DMS53 (cell line): ENCODE measurements at regions not wholly inside any gene's neighbourhood (a gene's known extent, or its start where the extent isn't known, plus 50 kb on each side); places are given as distances from the start of the nearest gene placed in this dataset.

Source experiments
- DNase-seq: peaks from one replicate; lab custom pipeline; 2025; lab: John Stamatoyannopoulos, UW

DNA sequence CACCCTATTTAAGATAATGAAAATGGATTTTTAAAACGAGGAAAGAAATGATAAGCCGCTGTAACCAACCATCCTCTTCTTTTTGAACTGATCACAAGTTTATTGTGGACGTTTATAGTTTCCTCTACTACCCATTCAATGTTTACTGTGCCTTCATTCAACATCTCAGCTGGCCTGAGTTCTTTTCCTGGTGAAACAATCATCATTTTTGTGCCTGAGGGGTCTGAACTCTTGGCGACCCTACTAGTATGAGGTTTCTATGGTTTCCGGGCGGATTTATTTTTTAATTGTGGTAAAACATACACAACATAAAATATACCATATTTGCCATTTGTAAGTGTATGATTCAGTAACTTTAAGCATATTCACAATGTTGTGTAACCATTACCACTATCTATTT is 100.7 kb downstream of the SPRY1 start:
- DNase-seq = no peak

DNA sequence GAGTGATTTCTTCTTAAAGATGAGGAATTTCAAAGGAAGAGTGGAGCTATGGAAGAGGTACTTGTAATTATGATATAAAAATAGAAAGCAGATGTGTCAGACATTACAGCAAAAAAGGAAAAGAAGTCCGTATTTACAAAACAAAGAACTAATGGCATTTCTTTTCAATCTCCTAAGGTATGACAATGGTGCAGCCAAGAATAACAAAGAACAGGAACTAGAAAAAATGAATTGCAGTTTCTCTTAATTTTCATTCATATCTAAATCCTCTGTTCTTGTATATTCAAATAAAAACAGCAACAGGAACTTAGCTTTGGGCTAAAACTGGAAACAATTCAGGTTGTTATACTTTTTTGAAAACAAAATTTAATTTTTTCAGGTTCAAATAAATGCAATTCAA is 105.1 kb downstream of the SPRY1 start:
- DNase-seq = no peak

DNA sequence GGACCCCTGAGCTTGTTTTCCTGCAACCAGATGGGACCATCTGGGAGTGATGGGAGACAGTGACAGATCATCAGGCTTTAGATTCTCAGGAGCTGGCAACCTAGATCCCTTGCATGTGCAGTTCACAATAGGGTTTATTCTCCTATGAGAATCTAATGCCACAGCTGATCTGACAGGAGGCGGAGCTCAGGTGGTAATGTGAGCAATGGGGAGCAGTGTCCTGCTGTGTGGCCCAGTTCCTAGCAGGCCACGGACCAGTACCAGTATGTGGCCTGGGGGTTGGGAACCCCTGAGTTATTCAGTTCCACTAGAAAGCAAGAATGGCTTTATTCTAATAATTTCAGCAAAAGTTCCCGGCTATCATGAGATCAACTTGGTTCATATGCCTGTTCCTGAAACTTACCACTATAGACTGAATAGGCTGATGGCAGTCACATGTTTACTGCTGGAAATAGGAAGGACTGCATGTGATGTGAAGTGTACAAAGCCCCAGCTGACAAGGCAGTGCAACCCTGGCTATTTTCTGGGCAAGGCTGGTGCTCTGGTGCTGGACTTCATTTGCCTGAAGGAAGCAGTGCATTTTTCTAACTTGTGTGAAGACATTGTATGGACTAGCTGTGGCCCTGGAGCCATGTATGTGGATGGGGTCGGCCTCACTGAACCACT is 107.2 kb downstream of the SPRY1 start:
- DNase-seq = peak; percentile 58

GRCh38 chr4:123505095-123506010 is 108.8 kb downstream of the SPRY1 start:
- peak; percentile 97 for DNase-seq

DNA sequence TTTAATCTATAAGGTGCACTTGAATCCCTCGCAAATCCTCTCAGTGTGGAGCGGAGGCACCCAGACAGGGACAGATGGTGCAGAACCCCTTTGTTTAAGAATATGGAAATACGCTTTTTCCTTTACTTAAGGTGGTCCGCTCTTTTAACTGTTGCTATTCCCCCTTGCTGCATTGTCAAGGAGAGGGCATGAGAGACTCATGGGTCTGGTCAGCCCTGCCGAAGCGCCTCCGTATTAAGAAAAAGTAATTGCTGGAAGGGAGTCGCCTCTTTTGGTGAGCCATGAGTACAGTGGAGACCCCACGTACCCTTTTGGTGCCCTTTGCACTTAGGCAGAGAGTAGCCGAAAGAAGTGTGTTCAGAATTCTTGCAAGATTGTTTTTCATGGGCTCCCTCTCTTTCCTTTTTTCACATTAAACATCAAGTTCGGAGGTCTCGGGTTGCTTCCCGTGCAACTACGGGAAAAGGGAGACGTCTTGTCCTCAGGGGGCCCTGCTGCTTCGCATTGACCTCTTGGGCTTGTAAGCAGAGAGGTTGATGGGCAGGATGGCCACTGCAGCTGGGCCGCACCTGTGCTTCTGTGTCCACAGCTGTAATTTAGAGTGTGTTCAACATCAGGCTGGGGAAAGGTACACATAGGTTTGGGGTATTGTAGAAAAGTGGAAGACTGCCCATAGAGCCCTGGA is 109.6 kb downstream of the SPRY1 start:
- peak; percentile 66 for DNase-seq

DNA sequence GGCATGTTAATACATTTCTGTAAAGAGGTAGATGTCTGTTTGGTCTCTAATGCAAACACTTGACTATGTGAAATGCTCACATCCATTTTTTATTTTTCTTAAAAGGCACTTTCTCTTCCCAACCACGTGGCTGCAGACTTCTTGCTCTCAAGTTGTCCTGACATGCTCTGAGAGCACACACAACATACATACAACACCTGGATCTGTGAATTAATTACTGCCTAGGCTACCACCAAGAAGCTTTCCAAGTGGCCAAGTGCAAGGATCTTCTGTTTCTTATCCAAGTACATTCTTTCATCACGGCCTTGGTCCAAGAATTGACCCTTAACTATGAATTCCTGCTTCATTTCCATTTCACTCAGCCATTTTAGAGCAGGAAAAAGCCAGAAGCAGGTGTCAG is 110.8 kb downstream of the SPRY1 start:
- DNase-seq = peak; percentile 57

DNA sequence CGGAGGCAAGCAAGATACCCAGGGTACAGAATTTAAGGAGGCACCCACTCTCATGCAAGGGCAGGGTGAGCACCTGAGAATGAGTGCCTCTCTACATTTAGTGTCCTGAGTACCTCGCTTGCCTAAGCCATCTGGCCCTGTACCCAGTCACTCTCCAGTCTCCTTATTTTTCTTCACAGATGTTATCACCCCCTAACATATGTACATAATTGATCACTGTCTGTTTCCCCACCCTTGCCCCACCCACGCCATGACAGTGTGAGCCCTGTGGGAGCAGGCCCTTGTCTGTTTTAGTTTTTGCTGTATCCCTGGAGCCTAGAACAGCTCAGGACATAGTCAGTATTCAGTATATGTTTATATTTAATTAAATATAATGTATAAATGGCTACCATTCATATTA is 113.6 kb downstream of the SPRY1 start:
- no peak for DNase-seq

- no peak for DNase-seq
Observed at GRCh38 chr4:123510659-123511058, 114.1 kb downstream of the SPRY1 start.

- DNase-seq = no peak
Observed at GRCh38 chr4:123516576-123516975, 120.0 kb downstream of the SPRY1 start.

GRCh38 chr4:123517176-123517575 is 120.6 kb downstream of the SPRY1 start:
- no peak for DNase-seq

DNA sequence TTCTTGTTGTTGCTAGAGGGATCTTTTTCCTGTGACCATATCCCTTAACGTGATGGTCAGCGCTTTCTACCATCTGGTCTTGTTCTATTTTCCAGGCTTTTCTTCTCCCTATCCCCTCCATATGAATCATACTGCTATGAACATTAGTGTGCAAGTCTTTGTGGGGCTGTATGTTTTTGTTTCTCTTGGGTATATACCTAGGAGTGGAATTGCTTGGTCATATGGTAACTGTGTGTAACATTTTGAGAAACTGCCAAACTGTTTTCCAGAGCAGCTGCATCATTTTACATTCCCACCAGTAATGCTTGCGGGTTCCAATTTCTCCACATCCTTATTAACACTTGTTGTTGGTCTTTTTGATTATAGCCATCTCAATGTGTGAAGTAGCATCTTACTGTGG is 121.4 kb downstream of the SPRY1 start:
- no peak for DNase-seq

GRCh38 chr4:123520325-123520724 is 123.7 kb downstream of the SPRY1 start:
- DNase-seq = no peak

DNA sequence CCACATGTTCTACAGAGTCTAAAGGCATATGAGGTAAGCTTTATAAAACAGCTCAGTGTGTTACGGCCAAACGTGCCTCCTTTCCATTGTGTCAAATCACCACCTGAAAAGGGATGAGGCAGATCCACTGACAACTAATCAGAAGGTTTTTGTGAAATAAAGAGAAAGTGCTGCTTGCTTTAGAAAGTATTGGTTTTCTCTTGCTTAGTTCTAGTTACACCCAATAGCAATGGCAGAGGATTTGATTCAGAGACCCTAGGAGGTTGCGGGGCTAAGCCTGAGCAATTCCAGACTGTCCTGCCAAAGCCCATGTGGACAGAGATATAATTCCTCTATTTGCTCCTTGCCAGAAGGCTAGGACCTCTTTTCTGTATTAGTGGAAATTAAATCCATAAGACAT is 125.5 kb downstream of the SPRY1 start:
- no peak for DNase-seq

DNA sequence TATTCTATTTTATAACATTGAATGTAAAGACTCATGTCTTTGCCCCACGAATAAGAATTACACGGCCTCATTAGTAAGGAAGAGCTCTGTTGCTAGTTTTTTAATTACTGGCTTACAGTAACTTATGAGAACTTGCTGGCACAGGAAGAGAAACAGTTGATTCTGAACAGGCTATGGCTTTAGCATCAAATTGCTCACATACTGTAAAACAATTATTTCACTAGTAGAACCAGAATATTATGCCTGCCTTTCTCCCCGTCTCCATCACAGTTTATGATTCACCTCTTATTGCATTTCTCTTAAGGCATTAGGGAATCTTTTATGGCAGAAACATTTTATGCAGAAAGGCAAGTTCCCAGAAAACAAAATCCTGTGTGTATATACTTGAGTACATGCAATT is 126.1 kb downstream of the SPRY1 start:
- no peak for DNase-seq

- peak; percentile 85 for DNase-seq
Observed at GRCh38 chr4:123524958-123525628, 128.5 kb downstream of the SPRY1 start.

DNA sequence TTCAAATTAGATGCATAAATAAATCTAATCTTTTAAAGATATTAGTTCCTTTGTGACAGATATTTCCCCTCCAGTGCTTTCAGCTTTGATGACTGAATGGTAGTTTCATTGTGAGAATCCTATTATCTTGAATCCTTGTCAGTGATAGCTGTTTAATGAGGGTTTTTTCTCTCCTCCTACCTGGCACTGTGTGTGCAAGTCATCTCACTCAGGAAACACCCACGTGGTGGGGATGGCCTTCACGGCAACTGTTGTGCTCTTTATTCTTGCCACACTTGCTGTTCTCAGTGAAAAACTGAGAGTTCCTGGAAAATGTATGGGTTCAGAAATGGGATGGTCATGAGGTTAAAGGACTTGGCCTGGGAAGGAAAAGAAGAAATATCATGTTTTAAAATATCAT is 129.9 kb downstream of the SPRY1 start:
- no peak for DNase-seq

DNA sequence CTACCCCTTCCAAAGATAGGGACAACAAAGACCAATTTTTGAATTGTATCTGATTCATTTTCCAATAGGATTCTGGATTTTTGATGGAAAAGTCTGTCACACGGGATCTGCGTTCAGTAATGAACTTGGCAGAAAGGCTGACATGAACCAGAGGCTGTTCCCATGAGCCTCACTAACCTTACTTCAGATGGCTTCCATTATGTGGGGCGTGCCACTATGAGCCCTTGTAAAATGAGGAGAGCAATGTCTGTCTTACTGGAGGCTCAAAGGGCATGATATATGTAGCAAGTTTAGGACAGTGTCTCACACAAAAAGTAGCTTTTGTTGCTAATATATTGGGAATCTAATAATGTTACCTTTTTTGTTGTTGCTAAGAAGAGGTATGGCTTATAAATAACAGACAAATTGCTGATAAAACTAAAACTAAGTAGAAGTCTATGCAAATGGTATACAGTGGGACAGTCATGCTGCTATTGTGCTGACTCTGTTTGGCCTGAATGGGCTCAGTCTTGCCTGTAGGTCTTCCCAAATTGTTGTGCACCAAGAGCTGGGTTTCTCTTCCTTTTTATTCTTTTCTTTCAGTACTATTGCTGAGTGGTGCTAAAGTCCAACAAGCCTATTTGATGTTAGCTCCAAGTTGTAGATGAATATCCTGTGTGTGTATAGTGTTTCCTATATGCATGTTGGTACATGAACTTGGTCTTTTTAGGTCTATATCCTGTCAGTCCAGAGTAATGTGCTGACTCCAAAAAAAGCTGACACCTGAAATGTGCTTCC is 132.1 kb downstream of the SPRY1 start:
- no peak for DNase-seq

DNA sequence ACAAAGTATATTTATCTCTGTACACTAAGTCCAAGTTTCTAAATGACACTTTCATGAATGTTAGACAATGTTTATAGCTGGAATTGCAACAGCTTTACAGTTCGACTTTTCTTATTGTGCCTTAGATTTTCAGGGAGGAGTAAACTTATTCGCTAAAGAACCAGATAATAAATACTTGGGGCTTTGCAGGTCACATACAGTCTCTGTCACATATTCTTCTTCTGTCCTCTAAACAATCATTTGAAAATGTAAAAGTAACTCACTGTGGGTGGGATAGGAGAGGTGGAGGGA is 132.6 kb downstream of the SPRY1 start:
- DNase-seq = no peak

DNA sequence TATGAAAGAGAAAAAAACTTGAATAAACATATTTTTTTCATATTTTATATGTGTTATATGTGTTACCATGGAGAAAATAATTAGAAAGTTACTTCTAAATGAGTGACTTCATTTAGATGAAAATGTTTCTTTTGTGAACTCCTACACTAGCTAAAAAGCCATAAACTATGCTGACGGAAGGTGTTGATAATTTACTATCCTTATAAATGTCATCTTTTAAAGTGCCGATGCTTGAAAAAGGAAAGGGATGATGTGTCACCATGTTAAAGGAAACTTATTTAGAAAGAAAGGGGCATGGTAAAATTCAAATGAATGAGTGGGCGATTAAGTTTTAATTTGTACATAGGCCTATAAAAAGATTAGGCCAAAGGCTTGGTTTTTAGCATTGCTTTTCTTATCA is 133.8 kb downstream of the SPRY1 start:
- DNase-seq = no peak

DNA sequence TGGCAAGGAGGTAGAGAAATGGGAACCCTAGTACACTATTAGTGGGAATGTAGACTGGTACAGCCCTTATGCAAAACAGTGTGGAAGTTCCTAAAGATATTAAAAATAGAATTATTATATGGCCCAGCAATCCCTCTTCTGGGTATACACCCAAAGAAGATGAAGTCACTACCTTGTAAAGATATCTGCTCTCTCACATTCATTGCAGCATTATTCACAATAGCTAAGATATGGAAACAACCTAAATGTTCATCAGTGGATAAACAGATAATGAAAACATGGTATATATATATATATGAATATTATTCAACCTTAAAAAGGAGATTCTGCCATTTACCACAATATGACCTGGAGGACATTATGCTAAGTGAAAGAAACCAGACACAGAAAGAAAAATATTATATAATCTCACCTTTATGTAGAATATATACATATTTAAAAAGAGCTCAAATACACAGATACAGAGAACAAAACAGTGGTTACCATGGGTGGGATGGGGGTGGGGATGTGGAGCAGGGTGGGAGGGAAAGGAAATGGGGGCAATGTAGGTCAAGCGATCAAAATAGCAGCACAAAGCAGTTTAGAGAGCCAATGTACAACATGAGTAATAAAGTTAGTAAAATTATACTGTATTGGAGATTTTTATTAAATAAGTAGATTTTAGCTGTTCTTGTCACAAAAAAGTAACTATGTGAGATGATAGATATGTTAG is 138.6 kb downstream of the SPRY1 start:
- DNase-seq = no peak

GRCh38 chr4:123536225-123536624 is 139.6 kb downstream of the SPRY1 start:
- no peak for DNase-seq
